ENCODE measurements at regions not wholly inside any gene's neighbourhood (a gene's known extent, or its start where the extent isn't known, plus 50 kb on each side); places are given as distances from the start of the nearest gene placed in this dataset.

GRCh38 chr6:150510576-150510975, 89.1 kb upstream of the PLEKHG1 start:
- Histone ChIP-seq H2BK120ac (replicated peaks; ENCODE audit: low read depth, low read length) (no peak overlapping the region), H4K91ac (replicated peaks; ENCODE audit: insufficient read length, low read length) (no peak overlapping the region), H3K9me3 (ENCODE audit: insufficient read depth in 2 of 2, low read depth in 1 of 2, low read length in 1 of 2) (peaks cover 0 to 5% of the 10 kb centered on the region in 2 experiments; a peak in 1 of 4 replicates), H3K4me2 (ENCODE audit: insufficient read depth in 1 of 2, low read depth in 2 of 2, low read length in 2 of 2) (no peak overlapping the region), H2BK12ac (ENCODE audit: low read depth, low read length) (no peak overlapping the region), H3K4me3 (ENCODE audit: extremely low read depth in 1 of 4, insufficient read depth in 2 of 4, low read depth in 3 of 4, low read length in 4 of 4) (no peak overlapping the region), H3K79me2 (ENCODE audit: control insufficient read depth in 1 of 2, insufficient read depth in 2 of 2, low read length in 2 of 2) (no peaks in the 10 kb centered on the region), H3K9ac (replicated peaks in 1 of 4; ENCODE audit: extremely low read depth in 1 of 4, low read depth in 3 of 4, low read length in 3 of 4) (no peak overlapping the region), H3K56ac (replicated peaks; ENCODE audit: insufficient read length, low read depth, low read length) (no peak overlapping the region), H2BK5ac (ENCODE audit: low read depth, low read length) (no peak overlapping the region), H3K27ac (ENCODE audit: low read depth, low read length) (no peak overlapping the region), H3K36me3 (ENCODE audit: control insufficient read depth in 2 of 4, insufficient read depth in 4 of 4, low read length in 3 of 4) (no peaks in the 10 kb centered on the region), H4K5ac (ENCODE audit: insufficient read length, low read depth, low read length) (no peak overlapping the region), H2BK20ac (ENCODE audit: low read length) (no peak overlapping the region), H3K4ac (replicated peaks; ENCODE audit: insufficient read length, low read depth, low read length) (no peak overlapping the region), H3K4me1 (replicated peaks in 1 of 4; ENCODE audit: control insufficient read depth in 3 of 4, insufficient read depth in 4 of 4, low read length in 3 of 4) (no peaks in the 10 kb centered on the region), H4K8ac (ENCODE audit: extremely low read depth, insufficient read depth, low read length) (no peak overlapping the region), H2BK15ac (ENCODE audit: low read length) (no peak overlapping the region), H2AFZ (ENCODE audit: low read length) (no peak overlapping the region), H3K79me1 (ENCODE audit: low read depth, low read length) (no peaks in the 10 kb centered on the region), H3K23me2 (ENCODE audit: low read depth, low read length) (no peaks in the 10 kb centered on the region), H3K23ac (ENCODE audit: insufficient read length) (no peak overlapping the region), H4K20me1 (replicated peaks in 1 of 2; ENCODE audit: control insufficient read depth in 1 of 2, insufficient read depth in 2 of 2, low read length in 2 of 2) (no peaks in the 10 kb centered on the region), H3K27me3 (replicated peaks in 1 of 4; ENCODE audit: control insufficient read depth in 3 of 4, extremely low read depth in 1 of 4, insufficient read depth in 3 of 4, low read length in 3 of 4) (no peaks in the 10 kb centered on the region), H2AK5ac (ENCODE audit: low read depth, low read length) (no peak overlapping the region), H3K18ac (ENCODE audit: extremely low read depth, low read length) (no peak overlapping the region), H3K14ac (ENCODE audit: insufficient read length) (no peak overlapping the region)
- DNase-seq (ENCODE audit: low read depth in 1 of 2, low spot score in 2 of 2): no peak
- no peak for FAIRE-seq
- 91% methylated on average over 3 of the region's 3 CpGs; no CpG with 5 or more reads in 1 of the 2 experiments for WGBS, 2 experiments (ENCODE audit: extremely low coverage in 1 of 2, insufficient coverage in 1 of 2, insufficient read length in 1 of 2, insufficient replicate concordance in 2 of 2, low coverage in 1 of 2, low lambda C conversion rate in 2 of 2, missing lambda C conversion rate in 1 of 2)
- ChIA-PET CTCF (ENCODE audit: partially characterized antibody) (interaction anchor here (1.3 kb wide), 1 partner anchor 306 kb away, joined by 3 read pairs; no protein-coding TSS in a partner anchor), POLR2A (ENCODE audit: partially characterized antibody) (no interaction called here)
- TF ChIP-seq CEBPB (IDR thresholded peaks at IDR 0.05; ENCODE audit: low read depth, low read length): no peak
- TF ChIP-seq SIN3A (conservative IDR thresholded peaks at IDR 0.05 in 1 of 2, IDR thresholded peaks at IDR 0.05 in 1 of 2; ENCODE audit: low read depth in 1 of 2, low read length in 2 of 2): no peak
- TF ChIP-seq RXRA (IDR thresholded peaks at IDR 0.05; ENCODE audit: insufficient read depth, low read depth, low read length): no peak
- TF ChIP-seq TAF7 (optimal IDR thresholded peaks at IDR 0.05; ENCODE audit: borderline replicate concordance, low read depth, low read length): no peak
- no peak for TF ChIP-seq EZH2 (IDR thresholded peaks at IDR 0.05; ENCODE audit: low read depth, low read length, severe bottlenecking)
- no peak for TF ChIP-seq SIRT6 (IDR thresholded peaks at IDR 0.05; ENCODE audit: low read length)
- TF ChIP-seq BCL11A (IDR thresholded peaks at IDR 0.05; ENCODE audit: low read depth in 2 of 2, low read length in 2 of 2): no peak
- TF ChIP-seq RNF2 (IDR thresholded peaks at IDR 0.05; ENCODE audit: borderline replicate concordance, low read depth, low read length, missing control alignments, poor library complexity, severe bottlenecking): no peak
- TF ChIP-seq EGR1 (IDR thresholded peaks at IDR 0.05; ENCODE audit: borderline replicate concordance, low read depth, low read length): no peak
- no peak for TF ChIP-seq EP300 (IDR thresholded peaks at IDR 0.05; ENCODE audit: borderline replicate concordance in 1 of 2, low read depth in 2 of 2, low read length in 2 of 2)
- TF ChIP-seq ATF2 (IDR thresholded peaks at IDR 0.05; ENCODE audit: low read length): no peak
- TF ChIP-seq PHF8 (conservative IDR thresholded peaks at IDR 0.05; ENCODE audit: low read depth, low read length): no peak

Data from H1 (cell line).